ENCODE measurements at regions not wholly inside any gene's neighbourhood (a gene's known extent, or its start where the extent isn't known, plus 50 kb on each side); places are given as distances from the start of the nearest gene placed in this dataset.
A peak's percentile ranks its signal among the peaks of the same experiment; 100 is the strongest.

DNA sequence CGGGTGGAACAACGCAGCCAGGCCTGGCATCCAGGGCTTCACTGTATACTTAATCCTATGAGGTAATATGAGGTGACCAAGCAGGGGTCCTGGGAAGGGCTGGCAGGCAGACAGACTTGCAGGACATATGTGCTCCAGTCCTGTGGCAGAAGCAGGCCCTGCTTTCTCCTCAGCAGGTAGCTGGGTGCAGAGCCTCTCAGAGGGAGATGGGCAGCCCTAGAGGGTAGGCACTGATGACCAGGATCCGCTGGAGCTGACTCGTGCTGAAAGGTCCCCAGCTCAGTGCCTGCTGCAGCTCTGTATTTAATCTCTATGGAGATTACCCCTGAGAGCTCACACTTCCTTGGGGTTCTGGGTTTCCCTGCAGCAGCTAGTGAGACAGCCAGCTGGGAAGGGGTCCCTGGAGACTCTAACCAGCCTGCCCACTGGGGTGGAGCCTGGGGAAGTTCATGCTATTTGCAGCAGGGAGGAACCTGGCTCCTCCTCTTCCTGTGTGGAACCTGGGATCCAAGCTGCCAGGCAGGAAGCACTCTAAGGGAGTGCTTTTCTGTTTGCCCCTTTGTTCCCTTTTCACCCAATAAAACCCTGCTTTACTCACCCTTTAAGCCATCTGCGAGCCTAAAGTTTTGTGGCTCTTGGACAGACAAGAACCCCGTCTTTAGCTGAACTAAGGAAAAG lies 339.2 kb downstream of the DCAF12L2 start:
- DNase-seq, result peak in 1 of 2 experiments; percentile 0

DNA sequence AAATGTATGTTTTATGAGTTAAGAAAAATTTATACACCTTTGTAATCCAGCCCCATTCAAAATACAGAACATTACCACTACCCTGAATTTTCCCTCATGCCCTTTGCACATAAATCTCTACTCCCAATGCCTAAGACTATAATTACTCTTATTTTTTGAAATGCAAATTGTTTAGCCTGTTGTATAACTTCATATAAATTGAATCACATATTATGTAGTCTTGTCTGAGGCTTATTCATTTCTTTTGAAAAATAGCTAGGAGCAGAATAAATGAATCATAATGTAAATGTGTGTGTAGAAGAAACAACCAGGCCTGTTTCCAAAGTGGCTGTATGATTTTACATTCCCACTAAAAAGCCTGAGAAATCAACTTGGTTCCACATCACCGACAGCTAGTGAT lies 319.8 kb downstream of the DCAF12L2 start:
- DNase-seq, result no peak

DNA sequence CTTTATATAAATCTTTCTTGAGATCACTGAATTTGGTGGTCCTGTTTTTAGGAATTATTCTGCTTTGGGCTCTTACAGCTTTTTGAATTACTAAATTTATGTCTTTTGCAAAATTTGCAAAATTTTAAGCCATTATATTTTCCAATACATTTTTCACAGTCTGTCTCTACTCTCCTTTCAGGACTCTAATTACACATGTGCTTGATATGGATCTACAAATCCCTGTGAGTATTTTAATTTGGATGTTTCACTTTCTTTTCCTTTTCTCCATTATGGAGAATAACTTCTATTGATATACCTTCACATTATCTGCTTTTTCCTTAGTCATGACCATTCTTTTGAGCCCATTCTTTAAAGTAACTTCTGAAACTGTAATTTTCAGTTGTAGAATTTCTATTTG lies 315.4 kb downstream of the DCAF12L2 start:
- no peak for DNase-seq

DNA sequence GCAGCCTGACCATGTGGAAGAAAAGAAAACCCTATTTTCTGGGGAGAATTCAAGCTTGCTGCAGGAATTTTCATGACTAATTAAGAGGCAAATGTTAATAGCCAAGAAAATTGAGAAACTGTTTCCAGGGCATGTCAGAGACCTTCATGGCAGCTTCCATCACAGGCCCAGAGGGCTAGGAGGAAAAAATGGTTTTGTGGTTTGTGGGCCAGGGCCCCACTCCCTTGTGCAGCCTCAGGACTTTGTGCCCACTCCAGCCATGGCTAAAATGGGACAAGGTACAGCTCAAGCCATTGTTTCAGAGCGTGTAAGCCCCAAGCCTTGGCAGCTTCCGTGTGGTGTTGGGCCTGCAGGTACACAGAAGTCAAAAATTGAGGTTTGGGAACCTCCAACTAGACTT lies 282.9 kb downstream of the DCAF12L2 start:
- no peak for DNase-seq

DNA sequence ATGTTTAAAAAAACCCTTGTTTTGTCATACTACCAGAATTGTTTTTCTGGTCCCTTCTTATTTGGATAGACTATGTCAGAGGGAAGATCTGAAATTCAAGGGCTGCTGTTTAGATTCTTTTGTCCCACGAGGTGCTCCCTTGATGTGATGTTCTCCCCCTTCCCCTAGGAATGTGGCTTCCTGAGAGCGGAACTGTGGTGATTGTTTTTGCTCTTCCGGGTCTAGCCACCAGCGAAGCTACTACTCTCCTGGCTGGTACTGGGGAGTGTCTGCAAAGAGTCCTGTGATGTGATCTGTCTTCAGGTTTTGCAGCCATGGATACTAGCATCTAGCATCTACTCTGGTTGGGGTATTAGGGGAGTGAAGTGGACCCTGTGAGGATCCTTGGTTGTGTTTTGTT lies 271.1 kb downstream of the DCAF12L2 start:
- no peak for DNase-seq

DNA sequence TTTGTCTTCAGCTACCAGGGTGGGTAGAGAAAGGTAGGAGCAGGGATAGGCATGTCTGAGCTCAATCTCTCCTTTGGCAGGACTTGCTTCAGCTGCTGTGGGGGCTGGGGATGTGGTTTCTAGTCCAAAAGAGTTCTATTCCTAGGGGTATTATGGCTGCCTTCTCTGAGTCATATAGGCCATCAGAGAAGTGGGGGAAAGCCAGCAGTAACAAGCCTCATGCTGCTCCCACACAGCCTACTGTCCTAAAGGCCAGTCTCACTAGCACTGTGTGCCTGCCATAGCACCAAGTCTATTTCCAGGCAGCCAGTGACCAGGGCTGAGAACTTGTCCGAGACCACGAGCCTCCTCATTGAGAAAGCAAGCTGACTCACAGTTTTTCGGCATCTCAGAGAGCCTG lies 270.6 kb downstream of the DCAF12L2 start:
- no peak for DNase-seq

DNA sequence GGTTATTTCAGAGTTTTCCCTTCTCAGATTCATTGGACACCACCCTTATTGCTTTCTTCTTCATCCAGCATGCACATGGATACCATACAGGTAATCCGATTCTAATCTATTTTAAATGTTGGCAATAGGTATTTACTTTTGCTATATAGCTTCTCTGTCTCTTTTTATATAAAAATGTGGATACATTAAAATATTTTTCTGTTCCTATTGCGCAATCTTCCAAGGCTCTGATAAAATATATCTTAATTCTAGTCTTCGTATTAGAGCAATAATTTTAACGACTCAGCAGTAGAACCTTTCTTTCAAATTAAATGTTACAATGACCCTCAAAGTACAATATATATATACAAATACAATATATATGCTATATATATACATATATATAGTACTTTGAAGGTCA lies 239.8 kb downstream of the DCAF12L2 start:
- no peak for DNase-seq

DNA sequence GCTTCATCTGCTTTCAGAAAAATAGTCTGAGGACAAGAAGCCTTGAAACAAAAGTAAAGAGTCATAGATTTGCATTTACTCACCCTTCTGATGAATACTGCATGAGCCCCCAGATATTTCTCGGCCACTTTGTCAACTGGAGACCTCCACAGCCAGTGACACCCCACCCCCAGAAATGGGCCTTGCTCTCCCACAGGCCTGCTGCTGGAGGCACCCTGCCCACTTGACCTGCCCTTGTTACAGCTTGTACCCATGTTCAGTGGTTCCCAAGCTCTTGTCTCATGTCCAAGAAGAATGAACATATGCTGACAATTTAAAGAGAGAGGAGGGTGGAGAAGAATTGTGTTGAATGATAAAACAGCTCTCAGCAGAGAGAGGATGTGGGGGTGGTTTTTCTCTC lies 225.1 kb downstream of the DCAF12L2 start:
- DNase-seq, result no peak

DNA sequence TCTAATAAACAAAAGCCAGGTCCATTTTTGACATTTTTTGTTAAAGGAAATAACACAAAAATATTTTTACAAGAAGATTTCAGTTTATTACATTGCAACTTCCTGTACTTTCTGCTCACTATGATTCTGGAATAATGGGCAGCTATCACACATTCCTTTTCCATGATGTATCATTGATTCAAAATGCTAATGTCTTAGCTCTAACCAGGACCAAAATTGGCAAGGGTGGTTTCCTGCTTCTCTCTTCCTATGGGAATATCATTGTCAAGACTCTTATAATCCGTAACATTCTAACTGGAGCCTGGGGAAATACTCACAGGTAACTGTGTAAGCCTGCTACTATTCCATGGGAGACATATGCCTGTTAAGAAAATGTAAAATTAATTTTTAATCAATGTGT lies 218.6 kb downstream of the DCAF12L2 start:
- no peak for DNase-seq

DNA sequence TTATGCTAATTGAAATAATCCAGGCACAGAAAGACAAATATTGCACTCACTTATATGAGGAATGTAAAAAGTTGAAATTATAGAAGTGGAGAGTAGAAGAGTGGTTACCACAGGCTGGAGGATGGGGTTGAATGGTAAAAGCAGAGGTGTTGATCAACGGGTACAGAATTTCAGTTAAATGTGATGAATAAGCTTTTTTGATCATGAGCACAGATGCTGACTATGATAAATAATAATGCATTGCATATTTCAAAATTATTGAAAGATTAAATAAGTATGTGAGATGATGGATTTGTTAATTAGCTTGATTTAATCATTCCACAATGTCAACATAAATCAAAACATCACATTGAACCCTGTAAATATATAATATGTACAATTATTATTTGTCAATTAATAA lies 213.1 kb downstream of the DCAF12L2 start:
- no peak for DNase-seq

DNA sequence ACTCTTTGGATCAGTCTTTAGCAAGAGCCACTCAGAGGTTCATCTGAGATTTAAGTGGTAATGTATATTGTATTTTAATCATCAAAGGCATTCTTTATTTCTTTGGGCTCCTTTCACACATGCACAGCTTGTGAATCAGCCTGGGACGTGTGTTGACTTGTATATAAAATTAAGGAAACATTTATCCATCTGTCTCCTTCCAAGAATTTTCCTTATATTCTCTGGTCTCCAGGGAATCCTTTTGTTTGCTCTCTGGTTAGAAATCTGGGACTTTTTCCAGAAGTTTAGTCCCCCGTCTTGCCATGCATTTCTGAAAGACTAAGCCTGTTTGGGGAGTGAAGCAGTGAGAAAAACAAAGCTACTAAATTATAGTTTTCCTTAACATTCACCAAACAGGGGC lies 212.3 kb downstream of the DCAF12L2 start:
- peak; percentile 1 to 86 for DNase-seq

DNA sequence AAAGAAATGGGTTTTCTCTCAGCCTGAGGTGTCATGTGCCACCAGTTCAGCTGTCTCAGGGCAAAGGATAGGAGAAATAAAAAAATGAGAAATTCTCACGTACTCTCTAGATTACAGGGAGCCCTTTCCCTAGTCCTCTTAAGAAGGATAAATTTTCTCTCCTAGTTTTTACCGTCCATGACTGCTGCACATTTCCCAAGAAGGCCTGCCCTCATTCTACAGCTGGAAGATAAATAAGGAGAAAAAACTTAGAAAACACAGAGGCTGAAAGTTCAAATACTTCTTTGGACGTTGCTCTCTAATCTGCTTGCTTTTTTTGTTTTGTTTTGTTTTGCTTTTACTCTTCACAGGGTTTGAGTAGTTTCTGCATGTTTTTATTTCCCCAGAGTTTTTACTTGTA lies 211.9 kb downstream of the DCAF12L2 start:
- no peak for DNase-seq

DNA sequence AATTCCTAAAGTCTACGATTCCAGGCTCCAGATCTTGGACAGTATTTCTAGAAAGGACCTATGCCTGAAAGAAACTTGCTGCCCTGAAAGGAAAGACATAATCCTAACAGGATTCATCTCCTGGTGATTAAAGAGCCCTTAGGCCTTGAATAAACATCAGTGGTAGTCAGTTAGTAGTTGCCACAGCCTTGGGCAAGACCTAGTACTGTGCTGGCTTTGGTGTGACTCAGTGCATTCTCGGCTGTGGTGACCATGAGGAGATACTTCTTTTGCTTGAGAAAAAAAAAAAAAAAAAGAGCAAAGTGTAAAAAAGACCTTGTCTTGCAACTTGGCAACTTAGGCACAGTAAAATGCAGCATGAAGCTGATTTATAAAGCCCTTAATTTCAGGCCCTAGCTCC lies 188.2 kb downstream of the DCAF12L2 start:
- no peak for DNase-seq

DNA sequence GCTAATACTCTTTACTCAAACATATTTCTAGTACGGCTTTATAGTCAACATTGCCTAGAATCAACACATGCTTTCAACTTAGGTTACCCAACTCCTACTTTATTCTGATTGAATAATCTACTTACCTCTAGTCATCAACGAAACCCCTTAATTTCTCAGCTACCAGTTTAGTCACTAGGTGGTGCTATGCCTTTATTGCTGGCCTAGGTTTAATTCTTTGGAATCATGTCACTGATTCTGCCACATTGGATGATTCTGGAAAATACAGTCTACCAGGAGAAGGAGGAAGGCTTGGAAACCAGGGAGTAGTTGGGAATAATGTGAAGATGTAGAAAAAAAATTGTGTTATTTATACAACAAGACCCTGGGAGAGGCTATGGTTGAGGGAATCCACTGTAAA lies 167.7 kb downstream of the DCAF12L2 start:
- DNase-seq, result peak in 1 of 2 experiments; percentile 32

DNA sequence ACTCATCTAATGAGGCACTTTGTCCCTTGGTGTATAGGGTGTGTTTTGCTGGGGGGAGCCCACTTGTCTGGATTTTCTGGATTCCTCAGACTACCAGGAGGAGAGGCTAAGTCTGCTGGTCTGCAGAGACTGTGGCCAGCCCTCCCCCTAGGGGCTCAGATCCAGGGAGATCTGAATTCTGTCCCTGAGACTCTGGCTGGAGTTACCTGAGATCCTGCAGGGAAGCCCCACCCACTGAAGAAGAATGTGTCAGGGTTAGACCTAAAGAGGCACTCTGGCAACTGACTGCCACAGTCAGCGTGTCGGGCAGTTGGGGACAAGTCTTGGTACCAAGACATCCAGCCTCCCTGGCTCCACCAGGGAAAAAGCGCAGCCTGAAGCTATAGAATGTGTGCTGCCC lies 138.9 kb downstream of the DCAF12L2 start:
- no peak for DNase-seq

DNA sequence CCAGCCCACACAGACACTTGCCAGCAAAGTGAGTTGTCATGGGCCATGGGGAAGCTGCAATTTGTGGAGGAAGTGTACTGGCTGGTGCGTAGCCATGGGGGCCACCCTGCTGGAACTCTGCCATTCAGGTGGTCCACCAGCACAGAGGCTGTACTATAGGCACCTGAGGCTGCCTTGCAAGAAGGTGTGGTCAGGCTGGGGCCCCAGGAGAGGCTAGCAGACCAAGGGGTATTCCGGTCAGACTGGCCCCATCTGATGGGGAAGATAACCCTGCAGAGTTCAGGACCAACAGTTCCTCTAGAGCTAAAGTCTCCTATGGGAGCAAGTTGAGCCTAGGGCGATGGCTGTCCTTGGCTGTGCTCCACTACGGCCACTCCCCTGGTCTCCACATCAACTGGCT lies 136.1 kb downstream of the DCAF12L2 start:
- DNase-seq, result no peak

DNA sequence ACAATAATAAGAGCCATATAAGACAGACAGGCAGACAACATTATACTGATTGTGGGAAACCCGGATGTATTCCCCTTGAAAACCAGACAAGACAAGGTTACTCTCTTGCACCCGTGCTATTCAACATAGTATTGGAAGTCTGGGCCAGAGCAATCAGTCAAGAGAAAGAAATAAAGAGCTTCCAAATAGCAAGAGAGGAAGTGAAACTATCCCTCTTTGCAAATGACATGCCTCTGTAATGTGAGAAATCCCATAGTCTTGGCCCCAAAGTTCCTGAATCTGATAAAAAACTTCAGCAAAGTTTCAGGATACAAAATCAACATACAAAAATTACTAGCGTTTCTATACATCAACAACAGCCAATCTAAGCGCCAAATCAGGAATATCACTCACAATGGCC lies 102.1 kb downstream of the DCAF12L2 start:
- no peak for DNase-seq

DNA sequence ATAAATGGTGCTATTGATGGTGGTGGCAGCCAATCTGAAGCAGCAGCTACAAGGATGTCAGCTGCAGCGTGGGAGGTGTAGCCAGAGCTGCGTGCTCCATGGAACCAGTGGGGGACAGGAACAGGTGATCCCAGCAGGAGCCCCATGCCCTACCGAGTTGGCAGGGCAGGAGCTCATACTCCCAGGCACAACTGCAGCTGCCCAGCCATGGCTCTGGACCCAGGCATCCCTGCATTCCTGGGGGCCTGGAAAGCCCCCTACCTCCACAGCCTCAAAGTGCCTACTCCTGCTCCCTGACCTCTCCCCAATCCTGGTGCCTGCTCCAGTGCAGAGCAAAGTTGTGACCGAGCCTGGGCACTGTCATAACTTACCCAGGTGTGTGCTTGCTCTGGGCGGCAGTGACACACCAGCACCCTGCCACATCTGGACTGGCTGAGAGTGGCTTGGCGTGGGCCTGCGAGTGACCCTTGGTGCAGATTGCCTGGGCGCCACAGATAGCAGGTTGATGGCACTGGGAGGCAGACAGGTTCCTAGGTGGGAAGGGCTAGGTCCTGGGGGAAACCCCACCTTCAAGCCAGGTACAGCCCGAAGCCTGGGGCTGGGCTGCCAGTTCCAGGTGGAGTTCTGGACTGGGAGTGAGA lies 101.1 kb downstream of the DCAF12L2 start:
- DNase-seq, result no peak

DNA sequence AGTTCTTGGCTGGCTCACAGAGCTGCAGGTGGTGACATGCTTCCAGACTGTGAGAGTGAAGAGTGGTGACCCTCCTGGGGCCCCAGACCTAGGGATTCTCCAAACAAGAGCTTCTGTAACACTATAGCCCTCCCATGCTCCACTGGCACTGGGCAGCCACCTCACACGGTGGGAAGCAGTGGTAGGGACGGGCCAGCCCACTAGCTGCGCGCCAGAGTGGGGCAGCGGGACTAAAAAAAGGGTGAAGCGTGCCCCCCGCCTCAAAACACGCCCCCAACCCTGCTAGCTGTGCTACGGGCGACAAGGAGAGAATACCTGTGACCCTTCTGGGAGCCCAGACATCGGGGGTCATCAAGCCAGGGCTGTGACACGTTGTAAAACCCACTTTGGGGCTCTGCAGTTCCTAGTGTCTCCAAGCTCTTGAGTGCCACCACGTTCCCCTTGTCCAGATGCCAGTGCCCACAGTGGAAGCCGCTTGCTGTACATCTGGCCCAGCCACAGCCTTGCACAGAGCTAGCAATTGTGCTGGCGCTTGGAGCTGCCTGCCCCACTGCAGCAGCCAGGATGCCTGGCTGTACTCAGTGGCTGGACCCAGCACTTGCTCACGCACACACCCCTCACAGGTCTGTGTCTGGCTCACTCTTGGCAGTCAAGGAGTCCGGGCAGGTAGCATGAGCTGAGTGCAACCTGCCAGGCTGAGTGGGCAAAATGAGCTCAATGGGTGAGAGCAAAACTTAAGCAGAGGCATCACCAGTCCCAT lies 100.0 kb downstream of the DCAF12L2 start:
- no peak for DNase-seq
